IPS DF 19.7 (cell line): ENCODE measurements at regions not wholly inside any gene's neighbourhood (a gene's known extent, or its start where the extent isn't known, plus 50 kb on each side); places are given as distances from the start of the nearest gene placed in this dataset.
"Not testable (repeated sequence)": the region's sequence is repeated elsewhere in the genome, so short reads cannot be mapped to it uniquely, and the experiment has no call there.

Experiments
- DNase-seq: peaks from one replicate; pipeline ENCODE4 v3.0.0-alpha.2; 2013; ENCODE audit warnings: low read depth, low spot score

DNA sequence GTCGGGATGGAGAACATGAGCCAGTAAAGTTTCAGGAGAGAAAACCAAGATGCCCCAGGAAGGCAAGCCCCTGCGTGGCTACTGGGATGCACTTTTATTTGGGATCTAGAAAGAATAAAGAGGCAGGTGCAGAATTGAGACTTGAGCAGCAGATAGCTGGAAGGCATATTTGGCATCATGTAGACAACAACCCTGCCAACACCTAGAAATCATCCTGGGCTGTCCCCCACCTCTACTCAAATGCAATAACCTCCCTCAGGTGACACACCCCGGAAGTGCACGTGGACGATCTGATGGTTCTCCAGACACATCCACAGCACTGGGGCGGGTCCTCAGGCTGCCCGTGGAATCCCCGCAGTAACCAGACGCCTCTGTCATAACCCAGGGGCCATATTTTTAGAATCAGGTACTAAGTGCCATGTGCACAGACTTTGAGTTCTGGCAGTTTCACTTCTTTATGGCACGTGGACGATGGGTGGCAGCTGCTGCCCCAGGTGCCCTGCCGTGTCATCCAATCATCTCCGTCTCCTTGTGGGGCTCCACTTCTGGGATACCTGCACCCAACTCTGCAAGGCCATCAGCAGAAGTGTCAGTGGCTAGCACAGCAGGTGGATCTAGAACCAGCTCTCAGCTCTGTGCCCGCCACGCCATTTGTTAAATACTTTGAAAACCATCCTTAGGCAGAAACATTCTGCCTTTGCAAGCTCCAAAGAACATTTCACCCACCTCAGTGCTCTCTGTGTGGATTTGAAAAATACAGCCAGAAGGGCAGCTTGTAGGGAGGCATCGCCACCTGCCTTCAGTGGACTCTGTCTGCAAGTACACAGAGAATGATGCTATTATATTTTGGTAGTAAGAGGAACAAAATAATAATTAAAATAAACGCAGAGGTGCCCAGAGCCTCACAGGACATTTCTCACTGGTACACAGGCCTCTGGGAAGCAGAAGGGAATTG is 771.7 kb upstream of the TMEM132C start:
- no peak for DNase-seq

DNA sequence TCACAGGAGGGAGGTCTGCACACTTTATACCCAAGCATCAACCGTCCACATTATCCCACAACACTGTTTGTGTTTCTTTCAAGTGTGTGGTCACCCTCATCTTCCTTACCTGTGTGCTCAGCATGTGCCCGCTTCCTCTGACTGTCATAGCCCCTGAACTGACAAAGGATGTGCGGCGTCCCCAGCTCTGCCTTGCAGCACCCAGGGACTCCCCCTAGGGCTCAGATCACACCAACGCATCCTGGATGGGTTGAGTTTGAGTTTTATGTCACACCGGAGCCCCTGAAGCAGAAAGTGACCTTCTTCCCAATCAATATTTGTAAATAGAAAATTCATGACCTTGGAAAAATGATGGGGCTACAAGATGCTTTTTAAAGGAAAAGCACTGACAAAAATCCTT is 770.7 kb upstream of the TMEM132C start:
- DNase-seq, result no peak

DNA sequence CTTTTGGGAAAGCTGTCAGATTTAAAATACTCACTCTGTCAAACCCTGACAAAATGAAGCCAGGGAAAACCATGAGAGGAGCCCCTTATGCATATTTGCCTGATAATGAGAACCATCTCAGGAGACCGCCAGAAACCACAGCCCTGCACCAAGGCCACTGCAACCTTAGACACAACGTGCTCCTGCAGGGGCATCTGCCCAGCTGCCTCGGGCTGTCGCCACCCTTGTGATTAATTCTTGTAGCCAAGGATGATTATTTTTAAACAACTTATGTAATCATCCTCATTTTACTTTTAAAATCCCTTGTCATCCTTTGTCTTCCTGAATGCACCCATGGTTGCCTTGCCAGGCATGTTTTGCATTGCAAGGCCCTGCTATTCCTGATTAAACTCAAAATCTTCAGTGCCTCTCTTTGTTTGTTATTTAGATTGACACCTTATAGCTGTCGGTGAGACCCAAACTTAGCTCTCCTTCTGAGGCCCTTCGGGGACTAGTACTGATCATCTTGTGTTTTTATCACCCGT is 766.4 kb upstream of the TMEM132C start:
- DNase-seq, result no peak

DNA sequence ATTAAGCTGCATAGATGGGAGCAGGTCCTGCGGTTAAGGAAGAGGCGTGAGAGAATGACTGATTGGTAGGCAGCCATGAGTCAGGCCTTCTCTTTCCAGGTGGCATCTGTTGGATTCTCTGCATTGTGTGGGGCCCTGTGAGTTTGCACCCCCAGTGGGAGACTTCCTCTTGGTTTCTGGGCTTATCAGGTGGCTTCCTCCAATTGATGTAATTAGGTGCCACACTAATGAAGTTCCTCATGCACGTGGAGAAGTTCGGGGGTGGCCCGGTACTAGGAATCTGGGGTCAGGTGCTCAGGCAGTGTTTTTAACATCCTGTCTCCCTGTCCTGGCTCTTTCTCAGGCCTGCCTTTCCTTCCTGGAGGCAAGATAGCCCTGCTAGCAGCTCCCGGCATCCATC is 765.1 kb upstream of the TMEM132C start:
- no peak for DNase-seq

DNA sequence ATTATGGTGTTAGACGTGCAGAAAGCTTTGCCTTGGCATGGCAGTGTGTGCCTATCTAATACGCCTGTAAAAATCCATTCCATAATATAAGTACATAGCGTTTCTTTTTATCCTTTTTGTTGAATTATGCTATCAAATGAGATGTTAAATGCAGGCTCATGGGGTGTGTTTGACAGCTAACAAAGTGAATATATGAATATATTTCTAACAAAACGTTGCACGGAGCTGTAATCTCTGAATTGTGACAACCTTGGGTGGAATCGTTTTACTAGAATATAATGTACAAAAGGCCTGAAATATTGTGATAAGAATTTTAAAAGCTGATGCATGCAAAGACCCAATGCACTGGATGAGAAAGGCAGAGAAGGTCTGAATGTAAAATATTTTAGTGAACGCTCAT is 763.7 kb upstream of the TMEM132C start:
- DNase-seq, result no peak

DNA sequence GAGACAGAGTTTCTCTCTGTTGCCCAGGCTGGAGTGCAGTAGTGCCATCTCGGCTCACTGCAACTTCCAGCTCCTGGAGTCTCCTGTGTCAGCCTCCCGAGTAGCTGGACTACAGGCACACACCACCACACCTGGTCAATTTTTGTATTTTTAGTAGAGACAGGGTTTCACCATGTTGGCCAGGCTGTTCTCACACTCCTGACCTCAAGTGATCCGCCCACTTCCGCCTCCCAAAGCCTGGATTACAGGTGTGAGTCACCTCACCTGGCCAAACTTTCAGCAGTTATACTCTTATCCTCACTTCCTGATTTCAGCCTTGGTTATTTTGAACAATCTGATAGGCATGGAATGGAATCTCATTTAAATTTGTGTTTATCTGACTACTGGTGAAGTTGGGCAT is 763.0 kb upstream of the TMEM132C start:
- not testable (repeated sequence) for DNase-seq

DNA sequence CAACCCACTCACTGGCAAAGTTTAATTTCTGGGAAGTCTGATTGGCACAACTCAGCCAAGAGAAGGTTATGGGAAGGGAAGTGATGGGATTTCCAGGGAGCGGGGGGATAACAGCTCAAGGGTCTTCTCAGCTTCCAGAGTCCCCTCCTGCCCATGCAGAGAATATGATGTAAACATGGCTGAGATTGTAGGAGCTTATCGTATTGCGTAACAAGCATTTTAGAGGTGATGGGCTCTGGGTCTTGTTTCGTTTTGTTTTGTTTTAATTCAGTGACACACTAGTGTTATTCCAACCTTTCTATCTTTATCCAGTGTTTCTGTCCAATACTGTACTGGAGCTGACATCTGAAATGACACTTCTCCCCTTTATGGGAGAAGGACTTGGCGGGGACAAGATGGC is 762.1 kb upstream of the TMEM132C start:
- no peak for DNase-seq

DNA sequence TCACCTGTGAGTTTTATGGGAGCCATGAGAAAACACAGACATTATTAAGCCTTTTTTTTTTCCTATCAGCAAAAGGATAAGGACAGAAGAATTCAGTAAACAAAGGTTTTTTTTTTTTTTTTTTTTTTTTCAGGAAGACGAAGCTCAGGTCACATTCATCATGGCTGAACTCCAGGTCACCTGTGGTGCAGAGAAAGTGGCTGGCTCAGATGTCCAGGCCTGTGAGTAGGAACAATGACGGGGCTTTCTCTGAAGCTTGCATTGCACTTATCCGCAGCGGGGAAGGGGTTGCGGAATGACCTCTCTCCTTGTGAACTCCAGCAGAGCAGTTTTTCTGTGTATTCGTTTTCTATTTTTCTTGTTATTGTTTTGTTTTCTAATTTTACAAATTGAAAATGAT is 759.6 kb upstream of the TMEM132C start:
- DNase-seq, result no peak

DNA sequence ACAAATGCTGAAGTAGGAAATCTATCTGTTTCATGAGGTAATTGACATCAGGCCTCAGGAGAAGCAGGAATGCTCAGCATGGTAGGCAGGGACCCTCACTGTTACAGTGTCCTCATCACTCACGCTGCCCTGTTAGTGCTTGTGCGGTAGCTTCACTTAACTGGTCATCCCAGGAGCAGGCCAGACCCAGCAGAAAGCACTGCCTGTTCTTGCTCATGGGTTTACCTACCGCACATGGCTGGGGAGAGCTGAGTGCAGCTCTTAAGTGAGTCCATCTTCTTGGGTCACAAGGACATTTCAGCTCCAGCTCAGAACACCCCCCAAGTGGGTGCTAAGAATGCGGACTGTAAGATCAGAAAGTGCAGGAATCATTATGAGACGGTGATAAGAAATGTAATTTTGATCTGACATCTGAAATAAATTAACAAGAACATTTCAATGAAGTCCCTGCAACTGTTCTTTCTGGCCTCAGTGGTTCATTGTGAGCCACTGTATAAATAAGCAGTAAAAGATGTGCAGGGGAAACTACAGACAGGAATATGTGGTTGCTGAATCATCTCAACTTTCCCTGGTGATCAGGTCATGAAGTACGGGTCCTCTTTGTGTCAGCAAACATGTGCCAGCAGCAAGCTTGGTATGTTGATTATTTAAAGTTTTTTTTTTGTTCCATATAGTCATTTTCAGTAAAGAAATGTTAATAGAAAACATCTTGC is 757.7 kb upstream of the TMEM132C start:
- no peak for DNase-seq

DNA sequence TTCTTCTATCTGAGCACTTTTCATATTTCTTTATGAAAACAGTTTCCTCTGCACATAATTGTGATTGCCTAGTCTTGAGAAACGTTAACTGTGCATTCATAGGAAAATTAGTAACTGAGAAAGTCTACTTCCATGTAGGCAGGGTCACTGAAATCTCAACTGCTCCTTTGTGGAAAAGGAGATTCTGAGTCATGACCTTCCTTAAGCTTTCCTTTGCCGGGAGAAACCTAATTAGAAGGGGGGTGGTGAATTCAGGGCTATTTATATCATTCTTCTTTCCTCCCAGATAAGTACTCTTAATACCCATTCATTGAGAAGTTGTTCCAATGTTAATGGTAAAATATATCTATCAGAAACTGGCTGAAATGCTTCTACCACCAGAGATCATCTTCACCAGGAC is 751.0 kb upstream of the TMEM132C start:
- DNase-seq, result no peak

DNA sequence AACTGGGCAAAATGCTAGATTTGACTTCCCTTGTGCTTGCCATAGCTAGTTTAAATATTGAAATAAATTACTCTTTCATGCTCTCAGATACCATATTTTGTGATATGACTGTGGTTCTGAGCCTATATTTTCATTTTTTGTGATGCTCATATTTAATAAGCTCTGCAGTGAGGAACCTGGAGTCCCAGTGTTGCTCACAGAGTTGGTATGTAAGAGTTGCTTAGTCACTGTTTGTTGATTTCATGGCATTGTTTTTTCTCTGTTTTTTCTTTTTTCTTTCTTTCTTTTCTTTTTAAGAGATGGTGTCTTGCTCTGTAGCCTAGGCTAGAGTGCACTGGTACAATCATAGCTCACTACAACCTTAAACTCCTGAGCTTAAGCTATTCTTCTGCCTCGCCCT is 750.5 kb upstream of the TMEM132C start:
- DNase-seq, result no peak

DNA sequence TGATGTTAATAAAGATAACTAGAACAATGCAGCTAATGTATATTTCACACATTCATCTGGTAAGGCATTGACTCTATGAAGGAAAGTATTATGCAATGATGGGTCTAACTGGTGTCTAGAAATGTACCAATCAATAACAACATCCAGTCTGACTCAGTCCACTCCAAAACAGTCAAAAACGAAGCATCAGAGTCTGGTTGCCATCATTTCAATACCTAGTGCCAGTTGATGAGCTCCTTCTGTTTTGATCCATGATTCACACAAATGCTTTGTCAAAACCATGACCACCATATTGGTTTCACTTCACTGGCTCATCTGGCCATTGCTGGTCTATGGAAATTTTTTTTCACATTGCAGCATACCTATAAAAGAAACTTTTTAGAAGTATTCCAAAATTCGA is 747.2 kb upstream of the TMEM132C start:
- no peak for DNase-seq

DNA sequence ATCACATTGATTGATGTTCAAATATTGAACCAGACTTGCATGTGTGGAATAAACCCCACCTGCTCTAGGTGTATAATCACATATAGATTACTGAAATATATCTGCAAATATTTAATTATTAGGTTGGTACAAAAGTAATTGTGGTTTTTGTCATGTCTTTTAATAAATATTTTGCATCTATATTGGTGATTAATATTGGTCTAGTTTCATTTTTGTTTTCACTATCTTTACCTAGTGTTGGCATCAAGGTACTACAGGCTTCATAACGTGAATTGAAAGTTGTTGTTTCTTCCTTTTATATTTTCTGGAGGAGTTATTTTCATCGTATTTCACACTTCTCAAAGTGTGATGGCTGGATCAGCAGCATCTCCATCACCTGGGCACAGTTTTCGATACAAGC is 740.0 kb upstream of the TMEM132C start:
- no peak for DNase-seq

DNA sequence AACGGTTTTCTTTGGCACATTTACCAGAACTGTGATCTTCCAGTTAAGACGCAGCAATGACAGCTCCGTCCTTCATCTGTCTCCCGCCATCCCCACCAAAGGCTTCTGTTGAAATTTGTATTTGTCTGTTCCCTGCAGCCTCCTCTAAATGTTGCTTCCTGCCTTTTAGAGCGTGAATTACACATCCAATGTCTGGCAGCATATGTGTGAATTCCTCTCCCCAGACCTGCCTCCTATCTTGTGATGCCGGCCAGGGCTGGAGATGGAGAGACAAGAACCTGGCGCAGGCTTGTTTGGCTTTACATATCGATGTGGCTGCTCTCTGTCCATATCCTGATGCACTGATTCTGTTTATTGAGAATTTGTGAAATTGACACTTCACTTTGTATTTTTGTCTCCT is 738.4 kb upstream of the TMEM132C start:
- no peak for DNase-seq

DNA sequence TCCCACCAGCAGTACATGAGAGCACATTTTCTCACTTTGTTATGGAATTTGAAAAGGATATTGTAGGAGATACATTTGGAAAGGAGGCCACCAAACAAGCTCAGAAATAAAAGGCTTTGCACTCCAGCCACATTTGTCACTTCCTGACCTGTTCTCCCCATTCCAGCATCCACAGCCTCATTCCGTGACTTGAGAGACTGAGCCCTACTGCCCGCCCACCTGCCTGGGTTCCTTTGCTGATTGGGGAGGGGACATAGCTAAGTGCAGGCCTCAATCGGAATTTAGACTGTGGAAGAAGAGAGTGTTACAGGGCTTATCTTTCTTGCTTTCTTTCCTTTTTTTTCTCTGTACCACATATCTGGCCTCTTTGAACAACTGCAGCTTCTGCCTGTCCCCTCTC is 735.4 kb upstream of the TMEM132C start:
- no peak for DNase-seq

DNA sequence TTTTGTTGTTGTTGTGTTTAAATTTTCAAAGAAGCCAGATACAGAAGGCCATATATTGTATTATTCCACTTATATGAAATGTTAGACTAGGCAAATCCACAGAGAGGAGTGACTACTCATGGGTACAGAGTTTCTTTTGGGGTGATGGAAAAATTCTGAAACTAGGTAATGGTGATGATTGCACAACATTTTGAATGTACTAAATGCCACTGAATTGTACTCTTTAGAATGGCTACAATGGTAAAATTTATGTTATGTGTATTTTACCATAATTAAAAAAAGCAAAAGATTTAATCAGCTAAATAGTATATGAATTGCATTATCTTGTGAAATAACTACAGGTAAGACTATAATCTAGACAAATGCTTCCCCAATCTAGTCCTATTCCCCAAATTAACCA is 733.6 kb upstream of the TMEM132C start:
- no peak for DNase-seq

DNA sequence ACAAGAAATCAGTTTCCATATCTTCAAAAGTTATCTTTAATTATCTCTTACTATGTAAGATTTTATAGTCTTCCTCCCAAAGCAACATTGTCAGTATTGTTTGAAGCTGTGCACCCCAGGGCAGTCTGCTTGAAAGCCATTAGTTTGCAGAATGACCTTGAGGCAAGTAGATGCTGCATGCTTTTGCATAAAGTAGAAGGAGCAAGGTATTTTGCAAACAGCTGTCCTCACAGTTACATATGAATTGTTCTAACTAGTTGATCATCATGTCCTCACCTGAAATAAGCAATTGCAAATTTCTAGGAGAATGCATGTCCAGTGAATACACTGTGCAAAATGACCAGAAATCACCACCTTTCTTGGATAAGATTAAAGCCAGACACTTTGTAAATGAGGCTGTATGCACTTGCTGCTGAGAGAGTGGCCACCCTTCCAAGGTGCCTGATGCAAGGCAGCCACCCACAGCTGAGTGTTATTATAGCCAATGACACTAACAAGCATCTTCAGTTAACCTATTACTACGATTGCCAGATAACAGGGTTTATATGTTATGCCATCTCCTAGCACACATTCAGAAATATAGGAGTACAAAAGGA is 730.0 kb upstream of the TMEM132C start:
- no peak for DNase-seq

DNA sequence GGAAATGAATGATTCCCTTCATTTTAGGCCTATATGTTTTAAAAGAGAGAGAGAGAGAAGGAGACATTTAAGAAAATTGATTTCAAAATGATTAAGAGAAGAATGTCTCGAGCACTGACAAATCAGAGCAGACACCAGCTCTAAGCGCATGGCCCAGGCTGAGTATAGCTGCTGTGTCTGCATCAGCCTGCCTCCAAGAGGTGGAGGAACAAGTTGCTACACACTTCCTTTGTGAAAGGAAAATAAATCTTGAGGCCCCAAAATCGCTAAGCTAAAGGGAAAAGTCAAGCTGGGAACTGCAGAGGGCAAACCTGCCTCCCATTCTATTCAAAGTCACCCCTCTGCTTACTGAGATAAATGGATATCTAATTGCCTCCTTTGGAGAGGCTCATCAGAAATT is 728.7 kb upstream of the TMEM132C start:
- DNase-seq, result no peak

DNA sequence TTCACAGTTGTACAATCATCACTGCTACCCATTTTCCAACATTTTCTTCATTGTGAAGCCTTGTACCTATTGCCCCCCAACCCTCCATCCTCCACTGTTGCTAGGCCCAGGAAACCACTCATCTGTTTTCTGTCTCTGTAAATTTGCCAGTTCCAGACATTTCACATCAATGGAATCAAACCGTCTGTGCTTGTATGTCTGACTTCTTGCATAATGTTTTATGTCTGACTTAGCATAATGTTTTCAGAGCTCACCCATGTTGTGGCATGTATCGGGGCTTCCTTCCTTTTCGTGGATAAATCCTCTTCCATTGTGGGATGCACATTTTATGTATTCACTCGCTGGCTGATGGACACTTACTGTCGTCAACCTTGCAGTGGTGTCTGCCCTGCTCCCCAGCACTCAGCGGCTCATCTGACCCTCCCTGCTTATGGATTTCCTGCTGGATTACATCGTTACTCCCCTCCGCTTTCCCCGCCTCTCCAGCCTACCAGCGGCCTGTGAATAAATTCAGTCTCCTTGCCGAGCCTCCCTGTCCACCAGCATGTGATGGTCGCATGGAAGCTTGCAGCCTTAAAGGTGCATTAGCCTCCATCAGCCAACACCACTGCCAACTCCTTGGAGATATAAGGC is 727.6 kb upstream of the TMEM132C start:
- no peak for DNase-seq

DNA sequence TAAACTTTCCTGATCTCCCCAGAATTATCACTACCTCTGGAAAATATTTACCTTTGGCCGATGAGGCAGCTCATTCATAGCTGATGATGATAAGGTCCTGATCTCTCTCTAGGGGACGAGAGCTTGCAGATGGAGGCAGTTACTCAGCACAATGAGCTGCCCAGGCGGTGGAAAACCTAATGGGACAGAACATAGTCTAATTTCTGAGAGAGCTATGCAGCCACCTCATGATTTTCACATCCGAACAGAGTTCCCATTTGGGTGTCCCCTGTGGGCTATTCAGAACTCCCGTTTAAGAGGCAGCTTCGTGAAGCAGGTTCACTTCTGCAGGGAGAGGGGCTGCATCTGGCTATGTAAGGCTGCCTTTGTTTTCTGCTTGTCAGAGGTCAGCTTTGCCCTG is 724.6 kb upstream of the TMEM132C start:
- no peak for DNase-seq

DNA sequence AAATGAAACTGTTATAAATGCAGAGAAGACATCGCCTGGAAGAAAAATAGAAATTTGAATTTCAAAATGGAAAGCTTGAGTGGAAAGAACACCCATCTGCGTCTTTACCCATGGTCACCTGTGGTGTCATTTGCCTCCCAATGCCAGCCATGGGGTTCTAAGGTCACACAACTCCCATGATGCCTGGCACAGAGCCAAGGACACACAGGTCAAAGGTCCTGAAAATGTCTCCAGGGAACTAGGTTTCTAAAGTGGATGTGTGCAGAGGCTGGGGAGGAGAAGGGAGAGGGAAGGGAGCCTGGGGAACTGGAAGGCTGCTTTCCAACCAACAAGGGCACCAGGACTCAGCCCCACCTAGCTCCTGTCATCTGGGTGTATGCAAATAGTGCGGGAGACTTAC is 724.0 kb upstream of the TMEM132C start:
- DNase-seq, result no peak
